WI38 (cell line): ENCODE measurements at regions not wholly inside any gene's neighbourhood (a gene's known extent, or its start where the extent isn't known, plus 50 kb on each side); places are given as distances from the start of the nearest gene placed in this dataset.

ENCODE experiments used
- H3K4me3 ChIP-seq: 2 replicates; pipeline ENCODE4 v1.5.1; 2011; ENCODE audit warnings: low read depth, mild to moderate bottlenecking, control low read depth, low read length
- CTCF ChIP-seq: IDR thresholded peaks from 2 replicates; pipeline ENCODE4 v1.5.1; 2012; ENCODE audit warnings: low read depth, mild to moderate bottlenecking, control low read depth, low read length

- TF ChIP-seq CTCF = no peak
- no peak overlapping the region for H3K4me3 ChIP-seq
These were observed 284.3 kb downstream of the DHX35 start for GRCh38 chr20:39246436-39246835.

DNA sequence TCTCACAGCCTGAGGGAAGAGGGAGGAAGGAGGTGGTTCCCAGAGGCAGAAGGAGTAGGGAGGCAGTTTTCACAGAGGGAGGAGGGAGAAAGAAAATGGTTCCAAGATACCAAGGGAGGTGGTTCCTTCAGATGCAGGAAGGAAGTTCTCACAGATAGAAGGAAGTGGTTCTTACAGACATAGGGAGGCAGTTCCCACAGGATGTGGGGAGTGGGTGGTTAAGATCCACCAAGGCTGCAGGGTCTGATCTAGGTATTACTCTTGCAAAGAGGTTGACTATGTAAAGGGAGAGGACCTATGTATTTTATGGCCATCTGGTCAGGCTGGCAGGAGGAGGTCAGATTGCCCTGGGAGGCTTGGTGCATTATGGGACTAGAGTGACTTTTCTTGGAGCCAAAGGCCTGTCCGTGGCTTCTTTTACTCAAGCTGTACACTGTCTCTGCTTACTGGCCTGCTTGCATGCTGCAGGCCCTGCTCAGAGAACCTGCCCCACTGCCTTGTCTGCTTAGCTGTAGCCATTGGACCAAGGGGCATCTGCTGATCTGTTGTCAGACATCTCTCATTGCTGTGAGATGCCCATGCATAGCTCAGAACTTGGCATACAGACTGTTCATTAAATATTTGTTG lies 283.7 kb downstream of the DHX35 start:
- H3K4me3 ChIP-seq = no peak overlapping the region
- TF ChIP-seq CTCF = no peak

DNA sequence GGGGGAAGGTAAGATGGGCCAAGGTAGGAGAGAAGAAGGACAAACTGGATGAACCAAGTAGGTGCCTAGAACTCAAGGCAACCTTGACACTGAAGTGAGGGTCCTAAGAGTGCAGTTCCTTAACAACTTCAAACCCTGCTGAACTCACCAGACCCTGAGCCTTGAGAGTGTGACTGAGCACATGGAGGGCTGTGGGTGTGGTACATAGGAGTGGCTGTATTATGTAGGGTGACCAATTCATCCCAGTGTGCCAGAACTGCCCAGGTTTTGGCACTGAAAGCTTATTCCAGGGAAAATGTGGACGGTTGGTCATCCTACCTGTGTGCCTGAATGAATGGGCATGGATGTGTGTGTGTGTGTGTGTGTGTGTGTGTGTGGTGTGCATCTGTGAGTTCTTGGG lies 281.8 kb downstream of the DHX35 start:
- no peak for TF ChIP-seq CTCF
- H3K4me3 ChIP-seq = no peak overlapping the region

DNA sequence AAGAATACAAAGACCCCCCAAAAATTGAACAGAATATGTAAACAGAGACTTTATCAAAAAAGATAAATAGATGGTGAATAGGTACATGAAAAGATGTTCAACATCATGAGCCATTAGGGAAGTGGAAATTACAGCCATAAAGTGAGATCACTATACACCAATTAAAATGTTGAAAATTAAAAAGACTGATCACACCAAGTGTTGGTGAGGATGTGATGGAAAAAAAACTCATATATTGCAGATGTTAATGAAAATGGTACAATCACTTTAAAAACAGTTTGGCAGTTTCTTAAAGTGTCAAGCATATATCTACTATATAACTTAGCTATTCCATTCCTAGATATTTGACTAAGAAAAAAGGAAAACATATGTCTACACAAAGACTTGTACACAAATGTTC lies 280.5 kb downstream of the DHX35 start:
- TF ChIP-seq CTCF = no peak
- H3K4me3 ChIP-seq = no peak overlapping the region

GRCh38 chr20:39234520-39235095 lies 272.5 kb downstream of the DHX35 start:
- no peak for TF ChIP-seq CTCF
- H3K4me3 ChIP-seq = no peak overlapping the region

DNA sequence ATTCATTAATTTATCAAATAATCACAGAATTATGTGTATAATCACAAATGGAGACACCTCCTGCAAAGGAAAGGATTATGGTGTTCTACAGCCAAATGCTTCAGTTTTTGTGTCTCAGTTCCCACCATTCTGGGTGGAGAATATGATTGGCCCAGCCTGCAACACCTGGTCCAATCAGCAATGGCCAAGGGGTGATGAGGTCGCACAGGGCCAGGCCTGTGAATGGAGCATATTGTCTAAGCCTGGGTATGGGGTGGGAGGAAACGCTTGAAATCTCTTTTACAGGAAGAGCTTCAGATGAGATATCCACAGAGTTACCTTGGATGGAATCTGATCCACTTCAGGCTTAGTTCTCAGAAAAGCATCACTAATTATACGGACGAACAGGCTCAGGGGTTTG lies 271.6 kb downstream of the DHX35 start:
- H3K4me3 ChIP-seq = no peak overlapping the region
- no peak for TF ChIP-seq CTCF

- H3K4me3 ChIP-seq = no peak overlapping the region
- no peak for TF ChIP-seq CTCF
These were observed 265.3 kb downstream of the DHX35 start for GRCh38 chr20:39227416-39227815.
